Skin epidermis (tissue), 12 donors: ENCODE measurements at regions not wholly inside any gene's neighbourhood (a gene's known extent, or its start where the extent isn't known, plus 50 kb on each side); places are given as distances from the start of the nearest gene placed in this dataset.
A peak's percentile ranks its signal among the peaks of the same experiment; 100 is the strongest.
"Not testable (repeated sequence)": the region's sequence is repeated elsewhere in the genome, so short reads cannot be mapped to it uniquely, and the experiment has no call there.

Experiments
- H3K27ac ChIP-seq, 21 experiments: fragments of 200-600 bp; sonication (generic) in 11 of 21; one replicate each; pipeline ENCODE4 v1.5.0; 2020; ENCODE audit warnings: mild to moderate bottlenecking in 3 of 21, inconsistent platforms in 2 of 21, moderate library complexity in 2 of 21
- H3K4me3 ChIP-seq, 7 experiments: fragments of 200-600 bp; sonication (generic) in 2 of 7; one replicate each; pipeline ENCODE4 v1.5.0; 2020; ENCODE audit warnings: inconsistent platforms in 2 of 7, mild to moderate bottlenecking in 2 of 7, moderate library complexity in 1 of 7

DNA sequence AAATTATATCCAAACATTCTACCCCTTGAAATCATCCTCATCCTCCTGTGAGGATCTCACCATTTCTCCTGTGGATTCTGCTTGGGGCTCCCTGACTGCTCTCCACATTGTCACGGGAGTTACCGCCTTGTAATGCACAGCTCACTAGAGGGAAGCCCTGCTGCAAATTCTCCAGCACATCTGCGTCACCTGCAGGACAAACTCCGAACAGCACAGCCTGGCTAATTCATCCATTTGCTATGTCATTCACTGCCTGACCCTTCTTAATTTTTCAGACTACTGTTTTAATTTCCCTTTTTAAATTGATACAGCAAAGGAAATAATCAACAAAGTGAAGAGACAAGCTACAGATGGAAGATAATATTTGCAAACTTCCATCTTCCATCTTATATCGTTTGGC lies 627.4 kb downstream of the FBXO15 start:
- H3K4me3 ChIP-seq: no peak overlapping the region
- no peak overlapping the region for H3K27ac ChIP-seq

DNA sequence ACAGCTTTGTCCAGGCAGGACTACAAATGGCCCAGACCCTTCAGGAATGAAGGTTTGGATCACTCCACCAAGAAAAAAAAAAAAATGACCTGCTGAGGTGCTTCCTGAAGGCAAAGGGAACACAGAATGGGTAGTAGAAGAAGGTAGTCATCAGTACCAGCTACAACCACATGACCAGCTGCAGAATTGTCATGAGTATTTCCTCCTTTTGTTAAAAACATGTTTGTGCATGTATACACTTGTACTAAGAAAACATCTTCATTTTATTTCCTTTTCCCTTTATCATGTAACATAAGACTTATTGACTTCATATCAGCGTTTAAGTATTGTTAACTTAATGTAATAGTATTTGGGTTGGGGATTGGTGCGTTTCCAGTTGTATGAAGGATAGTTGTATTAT lies 631.6 kb downstream of the FBXO15 start:
- not testable (repeated sequence) for H3K4me3 ChIP-seq, H3K27ac ChIP-seq

DNA sequence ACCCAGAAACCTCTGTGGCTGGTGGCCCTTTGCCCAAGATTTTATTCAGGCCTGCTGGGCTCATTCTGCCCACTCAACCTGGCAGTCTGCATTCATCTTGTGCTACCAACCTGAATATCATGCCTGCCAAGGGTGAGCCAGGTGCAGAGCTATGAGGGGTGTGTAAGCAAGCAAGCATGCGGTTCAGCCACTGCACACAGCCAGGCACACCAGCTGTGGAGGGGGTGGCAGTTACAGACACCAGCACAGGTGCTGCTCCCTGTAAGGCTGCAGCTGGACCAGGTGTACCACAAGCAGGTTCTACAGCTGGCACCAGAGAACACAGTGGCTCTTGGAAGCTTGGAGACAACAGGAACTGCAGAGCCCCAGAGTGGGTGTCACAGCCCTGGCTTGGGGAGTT lies 633.2 kb downstream of the FBXO15 start:
- Histone ChIP-seq H3K4me3 (no peak overlapping the region), H3K27ac (no peak overlapping the region)

DNA sequence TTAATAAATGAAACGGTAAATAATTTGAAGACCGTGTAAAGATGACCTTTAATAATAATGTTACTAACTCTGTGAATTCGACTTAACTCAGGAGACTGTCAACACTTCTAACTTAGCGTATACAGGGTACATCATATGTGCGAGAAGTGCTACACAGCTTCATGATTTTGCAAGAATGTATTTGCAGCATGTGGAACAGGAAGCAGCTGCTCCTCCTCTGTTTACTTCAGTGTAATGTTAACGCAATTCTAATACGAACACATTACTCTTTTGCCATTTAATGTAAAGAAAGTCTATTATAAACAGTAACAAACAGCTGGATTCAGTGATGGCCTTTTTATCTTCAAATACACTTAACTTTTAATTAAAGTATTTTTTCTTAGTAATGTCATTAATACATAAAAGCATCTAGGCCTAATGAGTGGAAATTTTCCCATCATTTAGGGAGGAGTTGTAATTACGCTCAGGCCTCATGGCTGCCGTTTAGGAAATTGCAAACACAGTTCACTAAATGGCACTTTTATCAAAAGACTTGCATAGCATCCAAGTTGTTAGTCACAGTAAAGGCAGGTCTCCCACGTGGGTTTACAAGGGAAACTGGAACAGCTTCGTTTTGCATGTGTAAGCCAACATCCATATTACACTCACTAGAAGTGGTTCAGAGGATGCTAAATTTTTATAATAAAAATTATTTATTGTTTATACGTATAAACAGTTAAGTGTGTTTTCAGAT lies 635.7 kb downstream of the FBXO15 start:
- H3K27ac ChIP-seq: no peak overlapping the region
- no peak overlapping the region for H3K4me3 ChIP-seq

DNA sequence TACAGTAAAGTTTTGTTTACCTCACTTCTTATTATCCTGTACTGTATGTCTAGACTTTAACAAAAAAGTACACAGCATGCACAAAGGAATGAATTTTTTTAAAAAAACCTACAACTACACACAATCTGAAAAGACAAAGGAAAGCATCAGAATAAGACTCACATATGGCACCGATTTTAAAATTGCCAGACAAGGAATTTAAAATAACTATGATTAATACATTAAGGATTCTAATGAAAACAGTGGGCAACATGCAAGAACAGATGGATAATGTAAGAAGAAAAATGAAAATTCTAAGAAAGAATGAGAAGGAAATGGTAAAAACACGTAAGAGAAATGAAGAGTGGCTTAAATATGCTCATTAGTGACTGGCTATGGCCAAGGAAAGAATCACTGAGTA lies 638.2 kb downstream of the FBXO15 start:
- Histone ChIP-seq H3K4me3 (no peak overlapping the region), H3K27ac (peak overlapping the region in 1 of 21 experiments; percentile 57)

DNA sequence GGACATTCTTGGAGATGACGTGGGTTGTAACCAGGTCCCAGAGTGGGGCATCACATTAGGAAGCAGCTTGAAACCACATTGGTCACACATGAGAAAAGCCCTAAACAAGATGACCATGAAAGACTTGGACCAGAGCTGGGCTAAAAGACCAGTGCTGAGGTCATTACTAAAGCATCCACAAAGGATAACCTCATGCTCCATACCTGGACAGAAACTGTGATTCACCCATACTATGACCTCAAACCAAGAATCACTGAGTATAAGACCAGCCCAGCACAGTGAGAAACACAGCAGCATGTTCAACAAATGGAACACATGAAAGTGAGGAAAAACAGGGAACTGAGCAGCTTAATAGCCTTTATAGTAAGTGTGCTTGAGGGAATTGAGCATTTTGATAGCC lies 635.5 kb upstream of the NETO1 start:
- H3K4me3 ChIP-seq: no peak overlapping the region
- no peak overlapping the region for H3K27ac ChIP-seq

DNA sequence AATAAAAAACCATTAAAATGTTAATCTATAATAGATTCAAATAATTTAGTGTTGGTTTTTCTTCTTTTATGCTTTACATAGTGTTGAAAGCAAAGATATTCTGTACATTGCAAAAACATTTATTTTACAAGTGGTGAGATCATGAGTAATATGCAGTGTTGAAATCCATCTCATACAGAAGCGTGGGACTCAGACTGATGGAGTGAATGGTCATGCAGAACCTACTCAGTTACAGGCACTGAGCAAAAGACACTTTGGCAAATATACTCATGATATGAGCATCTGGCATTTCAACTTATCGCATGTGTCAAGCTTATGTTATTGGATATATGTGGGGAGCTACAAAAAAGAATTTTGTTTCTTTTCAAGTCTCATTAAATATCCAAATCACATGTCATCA lies 620.2 kb upstream of the NETO1 start:
- Histone ChIP-seq H3K27ac (no peak overlapping the region), H3K4me3 (no peak overlapping the region)

DNA sequence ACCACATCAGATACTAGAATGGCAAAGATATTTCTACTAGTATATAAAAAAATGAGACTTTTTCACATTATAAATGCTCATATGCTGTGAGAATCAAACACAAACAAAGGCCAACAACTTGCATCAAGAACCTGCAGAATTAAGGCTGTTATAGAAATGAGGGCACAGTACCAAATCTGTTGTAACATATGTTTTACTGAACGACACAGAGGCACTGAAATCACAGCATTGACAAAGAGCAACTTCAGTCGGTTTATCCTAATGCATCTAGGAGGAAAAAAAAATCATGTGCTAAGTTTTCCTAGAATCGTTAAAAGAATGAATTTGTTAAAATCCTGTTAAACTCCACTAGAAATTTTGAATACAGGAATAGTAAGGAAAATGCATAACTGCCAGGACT lies 617.4 kb upstream of the NETO1 start:
- no peak overlapping the region for H3K27ac ChIP-seq

DNA sequence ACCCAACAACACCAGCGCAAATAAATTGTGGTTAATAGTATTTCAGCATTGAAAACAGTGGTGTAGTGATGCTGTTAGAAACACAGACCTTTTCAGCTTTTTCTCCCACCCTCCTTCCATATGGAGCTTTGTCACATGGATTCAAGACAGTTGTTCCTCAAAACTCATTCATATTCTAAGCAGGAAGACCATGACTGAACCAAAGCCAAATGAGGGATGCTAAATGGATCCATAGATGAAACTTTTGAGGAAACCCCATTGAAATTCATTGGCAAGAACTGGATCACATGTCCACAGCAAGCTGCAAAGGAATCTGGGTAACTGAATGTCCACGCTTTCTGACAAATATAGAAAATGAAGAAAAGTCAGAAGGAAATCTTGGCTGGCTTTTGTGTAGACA lies 615.1 kb upstream of the NETO1 start:
- Histone ChIP-seq H3K27ac (no peak overlapping the region), H3K4me3 (no peak overlapping the region)

More for the DNA sequence above, 617.4 kb upstream of the NETO1 start:
- H3K4me3 ChIP-seq: no peak overlapping the region

DNA sequence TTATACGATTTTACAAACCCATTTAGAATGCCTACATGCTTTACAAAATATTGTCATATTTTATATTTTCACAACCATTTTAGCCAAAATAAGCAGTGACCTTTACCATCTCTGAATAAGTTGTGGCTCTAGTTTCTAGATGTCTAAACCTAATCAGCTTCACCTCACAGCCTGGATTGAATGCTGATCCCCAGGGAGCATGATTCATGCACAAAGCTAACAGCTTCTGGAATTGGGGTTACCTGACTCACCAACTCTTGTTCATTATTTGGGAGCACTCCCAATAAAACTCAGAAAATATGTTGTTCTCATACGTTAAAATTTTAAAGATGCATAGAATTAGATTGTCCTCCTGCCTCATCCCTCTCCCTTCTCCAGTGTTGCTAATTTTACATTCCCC lies 611.7 kb upstream of the NETO1 start:
- H3K4me3 ChIP-seq: no peak overlapping the region
- H3K27ac ChIP-seq: no peak overlapping the region

DNA sequence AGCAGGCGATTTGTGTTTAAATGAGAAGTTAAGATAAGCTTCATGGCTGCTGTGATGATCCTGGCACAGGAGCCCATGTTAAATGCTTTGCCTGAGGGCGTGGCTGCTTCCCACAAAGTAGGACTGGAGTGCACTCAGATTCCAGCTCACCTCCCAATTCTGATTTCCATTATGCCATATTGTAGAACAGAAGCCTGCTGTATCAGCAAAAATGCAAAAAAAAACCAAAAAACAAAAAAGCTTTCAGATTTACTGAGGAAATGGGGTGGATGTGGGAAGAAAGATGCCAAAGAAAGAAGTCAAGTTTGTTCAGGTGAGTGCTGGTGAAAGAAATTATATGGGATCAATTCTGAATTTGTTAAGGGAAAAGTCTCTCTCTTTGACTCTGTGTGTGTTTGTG lies 610.4 kb upstream of the NETO1 start:
- Histone ChIP-seq H3K4me3 (no peak overlapping the region), H3K27ac (no peak overlapping the region)

DNA sequence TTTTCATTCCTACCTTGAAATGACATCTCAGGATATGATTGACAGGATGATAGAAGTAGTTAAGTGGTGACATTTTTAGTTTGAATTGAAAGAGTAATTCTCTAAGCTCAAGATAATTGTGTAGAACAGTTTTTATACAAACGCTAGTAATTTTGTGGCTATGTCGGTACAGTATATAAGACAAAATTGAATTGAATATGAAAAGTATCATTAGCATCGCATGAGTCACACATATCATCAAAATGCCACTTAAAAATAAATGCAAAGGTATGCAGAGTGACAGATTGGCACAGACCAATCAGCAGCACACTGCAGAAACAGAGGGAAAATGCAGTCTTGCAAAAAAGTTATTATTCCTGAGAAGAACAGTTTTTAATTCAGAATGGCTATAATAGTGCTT lies 608.2 kb upstream of the NETO1 start:
- no peak overlapping the region for H3K27ac ChIP-seq
- no peak overlapping the region for H3K4me3 ChIP-seq

DNA sequence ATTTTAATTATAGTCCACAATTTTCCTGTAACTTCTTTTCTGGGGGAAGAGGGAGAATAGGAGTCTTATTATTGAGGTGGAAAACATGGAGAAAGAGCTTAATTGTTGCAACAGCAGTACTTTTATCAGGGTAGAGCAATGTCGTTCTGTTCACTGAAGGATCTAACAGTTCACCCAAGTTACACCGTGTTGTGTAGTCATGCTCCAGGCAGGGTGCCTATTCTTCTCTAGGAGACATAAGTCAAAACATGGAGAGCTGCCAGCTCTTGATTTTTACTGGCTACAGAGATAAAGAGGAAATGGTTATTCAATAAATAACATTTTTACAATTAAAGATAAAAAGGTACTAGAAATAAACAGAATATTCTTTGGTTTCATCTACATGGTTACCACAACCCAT lies 594.3 kb upstream of the NETO1 start:
- peak overlapping the region in 2 of 21 experiments; percentile 35 to 44 for H3K27ac ChIP-seq
- no peak overlapping the region for H3K4me3 ChIP-seq

DNA sequence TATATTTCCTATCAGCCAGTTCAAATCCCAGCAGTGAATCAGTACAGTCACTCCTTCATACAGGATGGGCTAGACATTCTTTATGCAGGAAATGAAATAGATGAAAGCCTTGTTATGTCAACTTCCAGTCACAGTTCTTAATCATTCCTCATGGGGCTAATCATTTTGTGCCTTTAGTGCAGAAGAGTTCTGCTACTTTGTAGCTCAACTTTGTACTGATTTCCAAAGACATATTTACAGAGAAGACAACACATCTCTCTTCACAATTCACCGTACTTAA lies 593.9 kb upstream of the NETO1 start:
- no peak overlapping the region for H3K4me3 ChIP-seq

DNA sequence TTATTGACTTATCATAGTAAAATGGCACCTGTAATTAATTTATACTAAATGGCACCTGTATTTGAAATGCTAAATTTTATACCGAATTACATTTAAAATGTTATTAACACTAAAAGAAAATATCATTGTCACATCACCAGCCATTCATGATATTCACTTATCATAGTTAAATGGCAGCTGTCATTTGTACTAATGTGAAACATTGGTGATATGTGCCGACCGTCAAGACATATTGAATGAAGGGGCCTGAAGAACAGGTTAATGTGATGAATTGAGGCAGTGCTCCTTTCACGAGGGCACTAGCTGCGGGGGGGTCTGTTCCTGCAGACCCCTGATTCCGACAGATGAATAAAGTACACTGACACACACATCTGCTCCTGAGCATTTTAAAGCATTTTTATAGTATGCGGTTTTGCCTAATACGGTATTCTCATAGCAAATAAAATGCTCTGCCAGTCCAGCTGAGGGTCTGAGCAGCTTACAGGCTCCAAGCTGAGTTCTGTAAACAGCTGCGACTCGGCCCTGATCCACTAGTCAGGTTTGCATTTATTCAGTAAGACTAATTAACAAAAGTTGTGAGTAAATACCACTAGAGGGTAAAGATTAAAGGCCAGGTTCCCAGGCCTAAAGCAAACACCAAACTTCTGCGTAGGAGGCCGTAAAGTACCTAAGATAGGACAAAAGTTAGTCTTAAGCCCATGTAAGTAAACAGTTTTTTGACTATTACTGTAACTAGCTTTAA lies 593.4 kb upstream of the NETO1 start:
- H3K27ac ChIP-seq: peak overlapping the region in 3 of 21 experiments; percentile 38 to 68 (median 40)

More for the DNA sequence above, 593.9 kb upstream of the NETO1 start:
- H3K27ac ChIP-seq: peak overlapping the region in 2 of 21 experiments; percentile 44 to 68

DNA sequence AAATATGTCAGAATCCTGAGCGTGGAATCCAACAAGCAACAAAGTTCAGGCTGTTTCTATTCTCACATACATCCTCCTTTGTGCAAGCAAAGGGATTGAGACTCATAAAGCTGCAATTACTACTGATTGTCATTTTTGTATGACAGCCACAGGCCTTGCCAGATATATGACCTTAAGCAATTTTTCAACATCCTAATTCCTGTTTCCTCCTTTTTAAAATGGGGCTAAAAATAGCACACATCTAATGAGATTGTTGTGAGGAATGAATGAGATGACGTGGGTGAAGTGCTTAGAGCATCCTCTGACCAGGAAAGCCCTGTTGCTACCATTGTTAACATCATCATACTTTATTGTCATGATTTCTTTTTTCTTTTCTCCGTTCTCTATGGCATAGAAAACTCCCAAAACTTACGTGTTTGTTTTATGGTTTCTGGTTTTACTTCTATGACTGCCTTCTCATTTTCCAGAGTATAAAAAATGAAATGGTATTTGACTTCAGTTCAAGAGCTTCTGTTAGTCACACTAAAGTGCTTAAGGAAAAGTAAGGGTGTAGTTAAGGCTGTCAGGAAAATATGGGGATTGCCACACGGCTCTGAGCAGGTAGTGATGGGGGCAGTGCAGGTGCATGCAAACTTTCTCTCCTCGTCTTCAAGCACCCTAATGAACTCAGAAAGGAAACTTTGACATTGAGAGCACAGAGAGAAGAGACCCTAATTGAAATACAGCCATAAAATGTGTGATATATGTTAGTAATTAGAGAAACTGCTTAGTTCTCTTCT lies 590.6 kb upstream of the NETO1 start:
- Histone ChIP-seq H3K4me3 (no peak overlapping the region), H3K27ac (peak overlapping the region in 2 of 21 experiments; percentile 14 to 20)

More for the DNA sequence above, 593.4 kb upstream of the NETO1 start:
- no peak overlapping the region for H3K4me3 ChIP-seq

DNA sequence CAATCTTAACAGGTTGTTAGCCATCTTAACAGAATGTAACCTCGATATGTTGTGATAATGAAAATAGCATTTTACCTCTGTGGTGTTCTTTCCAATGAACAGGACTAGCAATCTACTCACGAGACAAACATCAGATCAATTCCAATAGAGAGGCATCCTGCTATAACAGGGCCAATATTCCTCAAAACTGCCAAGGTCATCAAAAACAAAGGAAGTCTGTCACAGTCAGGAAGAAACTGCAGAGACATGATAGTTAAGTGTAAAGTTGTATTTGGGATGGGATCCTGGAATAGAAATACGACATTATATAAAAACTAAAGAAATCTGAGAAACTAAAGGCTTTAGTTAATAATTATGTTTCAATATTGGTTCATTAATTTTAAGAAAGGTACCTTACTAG lies 588.9 kb upstream of the NETO1 start:
- Histone ChIP-seq H3K27ac (no peak overlapping the region), H3K4me3 (no peak overlapping the region)

DNA sequence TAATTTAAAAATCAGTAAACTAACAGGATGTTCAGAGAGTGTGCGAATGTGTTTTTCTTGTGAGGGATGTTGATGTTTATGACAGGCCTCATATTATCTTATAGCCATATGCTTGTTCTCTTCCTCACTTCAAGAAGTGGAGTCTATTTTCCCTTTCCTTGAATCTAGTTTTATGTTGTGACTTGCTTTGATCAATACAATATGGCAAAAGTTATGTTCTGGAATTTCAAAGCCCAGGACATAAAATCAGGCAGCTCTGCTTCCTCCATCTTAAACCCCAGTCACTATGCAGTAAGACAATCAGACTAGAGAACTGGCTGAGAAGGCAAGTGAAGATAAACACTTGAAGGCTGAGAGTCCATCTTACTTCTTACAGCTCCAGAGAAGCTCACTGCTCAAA lies 585.1 kb upstream of the NETO1 start:
- H3K27ac ChIP-seq: no peak overlapping the region
- H3K4me3 ChIP-seq: no peak overlapping the region

DNA sequence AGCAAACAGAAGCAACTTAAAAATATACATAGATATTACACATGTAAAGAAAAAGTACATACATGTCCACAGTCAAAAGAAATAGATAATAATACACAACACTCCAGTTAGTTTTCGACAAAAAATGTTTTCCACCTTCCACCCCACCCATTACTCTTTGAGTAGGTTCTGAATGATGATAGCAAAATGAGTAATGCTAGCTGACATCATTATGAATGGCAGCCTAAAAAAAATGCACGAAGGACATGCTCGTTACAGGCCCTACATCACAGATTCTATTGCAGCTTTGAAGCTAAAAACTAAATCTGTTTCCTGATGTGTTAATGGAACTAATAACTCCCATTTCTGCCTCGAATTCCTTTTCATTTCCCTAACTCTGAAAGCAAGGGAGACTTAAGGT lies 578.7 kb upstream of the NETO1 start:
- H3K4me3 ChIP-seq: no peak overlapping the region
- no peak overlapping the region for H3K27ac ChIP-seq

DNA sequence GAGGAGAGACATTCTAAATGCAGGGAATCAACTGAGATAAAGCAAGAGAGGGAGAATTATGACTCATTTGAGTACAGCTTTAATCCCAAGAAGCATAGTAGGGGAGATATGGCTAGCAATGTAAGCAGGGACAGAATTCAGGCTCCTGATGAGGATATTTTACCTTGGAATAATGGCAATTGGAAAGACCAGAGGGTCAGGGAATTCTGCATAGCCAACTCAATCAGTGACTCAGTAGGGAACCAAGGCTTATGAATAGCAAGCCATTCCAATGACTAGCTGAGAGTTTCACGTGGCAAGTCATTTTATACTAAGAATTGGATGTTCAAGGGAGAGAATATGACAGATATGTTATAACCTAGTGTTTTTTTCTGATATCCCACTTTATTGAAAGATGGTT lies 563.8 kb upstream of the NETO1 start:
- no peak overlapping the region for H3K27ac ChIP-seq
- no peak overlapping the region for H3K4me3 ChIP-seq

DNA sequence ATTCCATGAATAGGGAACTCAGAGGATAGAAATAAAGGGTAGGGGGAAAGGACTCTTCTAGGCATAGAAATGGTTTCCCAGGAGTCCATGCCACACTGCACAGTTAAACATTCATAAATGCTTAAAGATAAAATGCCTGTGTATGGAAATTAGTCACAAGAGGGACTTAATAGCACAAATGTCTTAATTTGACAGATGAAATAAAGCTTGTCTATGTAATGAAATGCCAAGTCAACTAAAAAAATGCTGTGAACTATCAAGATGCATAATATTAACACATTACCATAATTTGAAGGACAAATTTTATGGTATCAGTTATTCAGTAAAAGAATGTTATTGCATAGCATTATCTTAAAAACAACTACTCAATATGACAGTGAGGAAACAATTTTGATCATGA lies 553.2 kb upstream of the NETO1 start:
- no peak overlapping the region for H3K27ac ChIP-seq
- no peak overlapping the region for H3K4me3 ChIP-seq
